Suprapubic skin (tissue), 4 donors: ENCODE measurements at regions not wholly inside any gene's neighbourhood (a gene's known extent, or its start where the extent isn't known, plus 50 kb on each side); places are given as distances from the start of the nearest gene placed in this dataset.

ENCODE experiments used
- DNase-seq, 2 donors: peaks; one replicate each; pipeline ENCODE4 v3.0.0-alpha.2; 2019; ENCODE audit warnings: low spot score in 2 of 2
- H3K27ac ChIP-seq: fragments of 200-600 bp; sonication (generic); one replicate; pipeline ENCODE4 v1.5.1; 2019
- H3K27me3 ChIP-seq: fragments of 200-600 bp; sonication (generic); one replicate; pipeline ENCODE4 v1.5.1; 2019
- H3K36me3 ChIP-seq: fragments of 200-600 bp; sonication (generic); one replicate; pipeline ENCODE4 v1.5.1; 2019
- H3K4me1 ChIP-seq: fragments of 200-600 bp; sonication (generic); one replicate; pipeline ENCODE4 v1.5.1; 2019
- H3K4me3 ChIP-seq: fragments of 200-600 bp; sonication (generic); one replicate; pipeline ENCODE4 v1.5.1; 2019; ENCODE audit warnings: mild to moderate bottlenecking
- H3K9me3 ChIP-seq: fragments of 200-600 bp; sonication (generic); one replicate; pipeline ENCODE4 v1.5.1; 2019
- CTCF ChIP-seq, 2 donors: fragments of 200-600 bp in 1 of 2; fragments of 450-650 bp in 1 of 2; sonication (generic) in 1 of 2; IDR thresholded peaks; one replicate each; pipeline ENCODE4 v1.5.1; 2016 to 2019; ENCODE audit warnings: antibody characterized with exemption in 2 of 2, mild to moderate bottlenecking in 1 of 2, moderate library complexity in 1 of 2
- EP300 ChIP-seq: sonication (generic); formaldehyde crosslinking; IDR thresholded peaks from one replicate; pipeline ENCODE4 v1.6.1; 2017; ENCODE audit warnings: antibody characterized with exemption
- POLR2A ChIP-seq, 2 donors: fragments of 450-650 bp; IDR thresholded peaks; one replicate each; pipeline ENCODE4 v1.6.1; 2017; ENCODE audit warnings: antibody characterized with exemption in 2 of 2, mild to moderate bottlenecking in 2 of 2, moderate library complexity in 2 of 2
- POLR2AphosphoS5 ChIP-seq, 3 donors: sonication (generic); formaldehyde crosslinking; IDR thresholded peaks; one replicate each; pipeline ENCODE4 v1.6.1; 2017; ENCODE audit warnings: antibody characterized with exemption in 3 of 3
- WGBS: methylation state at CpG from one replicate; pipeline ENCODE4 v1.1.5; 2018; 5-methylcytosine and 5-hydroxymethylcytosine counted together

DNA sequence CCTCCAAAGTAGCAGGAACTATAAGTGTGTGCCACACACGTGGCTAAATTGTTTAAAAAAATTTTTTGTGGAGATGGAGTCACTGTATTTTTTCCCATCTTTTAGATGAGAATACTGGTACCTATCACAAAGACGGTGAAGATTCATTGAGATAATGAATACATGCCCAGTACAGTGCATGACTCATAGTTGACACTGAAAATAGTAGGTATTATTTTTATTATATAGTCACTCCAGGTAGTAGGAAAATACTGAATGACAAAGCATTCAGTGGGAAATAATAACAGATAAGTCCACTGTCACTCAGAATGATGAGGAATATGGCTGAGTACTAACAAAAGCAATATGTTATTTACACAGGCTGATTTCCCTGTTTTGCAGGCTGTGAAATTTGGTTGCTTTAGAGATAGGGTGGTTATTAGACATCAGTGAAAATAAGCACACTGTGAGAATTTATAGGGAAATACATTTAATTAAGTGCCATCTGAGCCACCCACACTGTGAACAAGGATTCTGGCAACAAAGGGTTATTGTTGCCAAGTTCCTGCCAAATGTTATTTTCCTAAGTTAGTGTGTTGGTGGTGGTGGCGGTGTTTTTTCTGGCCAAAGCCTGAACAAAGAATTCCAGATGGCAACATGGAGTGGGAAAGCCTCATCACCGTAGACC lies 129.8 kb upstream of the FOXQ1 start:
- H3K9me3 ChIP-seq = no peaks in the 10 kb centered on the region
- 63% methylated on average over 4 of the region's 4 CpGs for WGBS
- TF ChIP-seq CTCF (IDR thresholded peaks at IDR 0.05) (no peak), EP300 (no peak), POLR2A (IDR thresholded peaks at IDR 0.05) (no peak), POLR2AphosphoS5 (IDR thresholded peaks at IDR 0.05) (no peak)
- DNase-seq = no peak
- no peak overlapping the region for H3K4me3 ChIP-seq
- H3K4me1 ChIP-seq = peaks cover 16% of the 10 kb centered on the region
- H3K27me3 ChIP-seq = no peaks in the 10 kb centered on the region
- H3K27ac ChIP-seq = no peak overlapping the region
- no peaks in the 10 kb centered on the region for H3K36me3 ChIP-seq

GRCh38 chr6:1179571-1180459 lies 132.1 kb upstream of the FOXQ1 start:
- no peaks in the 10 kb centered on the region for H3K9me3 ChIP-seq
- H3K27me3 ChIP-seq = no peaks in the 10 kb centered on the region
- TF ChIP-seq EP300 (no peak), POLR2AphosphoS5 (IDR thresholded peaks at IDR 0.05) (no peak), POLR2A (IDR thresholded peaks at IDR 0.05) (no peak), CTCF (IDR thresholded peaks at IDR 0.05) (no peak)
- H3K4me1 ChIP-seq = peaks cover 16% of the 10 kb centered on the region
- H3K27ac ChIP-seq = no peak overlapping the region
- H3K36me3 ChIP-seq = no peaks in the 10 kb centered on the region
- no peak for DNase-seq
- no peak overlapping the region for H3K4me3 ChIP-seq
- WGBS = 80% methylated on average over 16 of the region's 16 CpGs

GRCh38 chr6:1178590-1178989 lies 133.3 kb upstream of the FOXQ1 start:
- 81% methylated on average over 3 of the region's 3 CpGs for WGBS
- H3K27ac ChIP-seq = no peak overlapping the region
- no peak overlapping the region for H3K4me3 ChIP-seq
- no peaks in the 10 kb centered on the region for H3K36me3 ChIP-seq
- no peak for DNase-seq
- no peaks in the 10 kb centered on the region for H3K27me3 ChIP-seq
- no peaks in the 10 kb centered on the region for H3K9me3 ChIP-seq
- no peak for TF ChIP-seq POLR2A (IDR thresholded peaks at IDR 0.05)
- no peak for TF ChIP-seq EP300
- TF ChIP-seq POLR2AphosphoS5 (IDR thresholded peaks at IDR 0.05) = no peak
- no peak for TF ChIP-seq CTCF (IDR thresholded peaks at IDR 0.05)
- peaks cover 16% of the 10 kb centered on the region for H3K4me1 ChIP-seq

GRCh38 chr6:1176567-1176966 lies 135.3 kb upstream of the FOXQ1 start:
- Histone ChIP-seq H3K36me3 (no peaks in the 10 kb centered on the region), H3K4me1 (peaks cover 3% of the 10 kb centered on the region), H3K27me3 (no peaks in the 10 kb centered on the region), H3K27ac (peak overlapping the region; percentile 57), H3K4me3 (no peak overlapping the region), H3K9me3 (no peaks in the 10 kb centered on the region)
- DNase-seq = no peak
- no peak for TF ChIP-seq POLR2AphosphoS5 (IDR thresholded peaks at IDR 0.05)
- no peak for TF ChIP-seq POLR2A (IDR thresholded peaks at IDR 0.05)
- no peak for TF ChIP-seq CTCF (IDR thresholded peaks at IDR 0.05)
- no peak for TF ChIP-seq EP300
- WGBS = 86% methylated on average over 6 of the region's 6 CpGs

DNA sequence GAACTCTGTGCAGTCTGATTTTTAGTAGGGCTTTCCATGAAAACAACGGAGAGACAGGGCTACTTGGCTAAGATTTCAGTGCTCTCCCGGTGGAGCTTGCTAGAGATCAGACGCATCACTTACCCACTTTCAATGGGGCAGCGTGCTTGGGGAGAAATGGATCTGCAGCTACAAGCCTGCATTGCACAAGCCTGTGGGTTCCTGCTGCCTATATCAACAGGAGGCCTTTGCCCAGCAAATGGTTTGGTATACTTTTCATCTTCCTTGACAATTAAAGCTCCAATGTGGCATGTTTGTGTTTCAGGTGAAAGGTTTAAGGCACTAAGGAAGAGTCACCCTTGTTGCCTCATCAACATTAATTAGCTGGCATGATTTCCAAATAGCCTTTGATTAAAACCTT lies 136.0 kb upstream of the FOXQ1 start:
- no peak for DNase-seq
- H3K9me3 ChIP-seq = no peaks in the 10 kb centered on the region
- no peaks in the 10 kb centered on the region for H3K36me3 ChIP-seq
- H3K27ac ChIP-seq = peak overlapping the region; percentile 57
- TF ChIP-seq POLR2AphosphoS5 (IDR thresholded peaks at IDR 0.05) (no peak), EP300 (no peak), CTCF (IDR thresholded peaks at IDR 0.05) (no peak)
- H3K4me3 ChIP-seq = no peak overlapping the region
- H3K27me3 ChIP-seq = no peaks in the 10 kb centered on the region
- H3K4me1 ChIP-seq = peaks cover 3% of the 10 kb centered on the region
- 65% methylated on average over 4 of the region's 4 CpGs for WGBS
